Activated CD8-positive, alpha-beta memory T cell treated with anti-CD3 and anti-CD28 coated beads for 36 hours (primary cell): ENCODE measurements at regions not wholly inside any gene's neighbourhood (a gene's known extent, or its start where the extent isn't known, plus 50 kb on each side); places are given as distances from the start of the nearest gene placed in this dataset.

Source experiments
- CTCF ChIA-PET: fragments of 350-600 bp; sonication (Branson Sonifier 250); formaldehyde crosslinking; loops from one replicate; lab custom pipeline; 2021; ENCODE audit warnings: antibody characterized with exemption; lab: Charles Lee
- POLR2A ChIA-PET: fragments of 350-600 bp; sonication (Branson Sonifier 250); formaldehyde crosslinking; loops from one replicate; lab custom pipeline; 2021; ENCODE audit warnings: antibody characterized with exemption; lab: Charles Lee

DNA sequence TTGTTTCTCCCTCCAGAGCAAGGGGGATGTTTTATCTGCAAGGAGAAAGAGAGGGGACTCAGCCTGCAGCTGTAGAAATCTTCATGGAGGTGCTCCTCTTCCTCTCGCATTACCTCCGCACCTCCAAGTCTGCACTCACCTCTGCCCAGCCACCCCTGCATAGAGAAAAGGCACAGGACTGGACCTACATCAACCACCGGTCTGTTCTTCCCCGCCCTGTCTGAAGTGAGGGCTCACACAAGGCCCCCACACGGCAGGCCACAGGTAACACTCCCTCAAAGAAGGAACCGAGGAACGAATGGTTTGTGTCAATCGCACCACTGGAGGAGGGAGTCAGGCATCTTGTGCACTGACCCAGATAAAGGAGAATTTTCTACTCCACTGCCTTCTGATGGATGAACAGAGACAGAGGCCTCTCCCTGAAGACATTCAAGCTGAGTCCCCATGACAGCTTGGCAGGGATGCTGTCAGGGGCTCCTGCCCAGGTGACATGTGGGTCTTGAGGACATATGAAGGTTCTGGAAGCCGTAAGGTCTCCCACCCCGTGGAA, 260.3 kb downstream of the XXYLT1 start:
- ChIA-PET POLR2A (no interaction called here), CTCF (no interaction called here)

GRCh38 chr3:195011231-195011834, 259.6 kb downstream of the XXYLT1 start:
- POLR2A ChIA-PET = no interaction called here
- CTCF ChIA-PET = no interaction called here

- POLR2A ChIA-PET = no interaction called here
- CTCF ChIA-PET = no interaction called here
These were observed 258.9 kb downstream of the XXYLT1 start for GRCh38 chr3:195012100-195012499.

GRCh38 chr3:195012571-195012970, 258.4 kb downstream of the XXYLT1 start:
- CTCF ChIA-PET = no interaction called here
- POLR2A ChIA-PET = no interaction called here

- CTCF ChIA-PET = no interaction called here
- POLR2A ChIA-PET = no interaction called here
These were observed 257.3 kb downstream of the XXYLT1 start for GRCh38 chr3:195013411-195014361.

GRCh38 chr3:195015021-195015420, 255.9 kb downstream of the XXYLT1 start:
- POLR2A ChIA-PET = no interaction called here

DNA sequence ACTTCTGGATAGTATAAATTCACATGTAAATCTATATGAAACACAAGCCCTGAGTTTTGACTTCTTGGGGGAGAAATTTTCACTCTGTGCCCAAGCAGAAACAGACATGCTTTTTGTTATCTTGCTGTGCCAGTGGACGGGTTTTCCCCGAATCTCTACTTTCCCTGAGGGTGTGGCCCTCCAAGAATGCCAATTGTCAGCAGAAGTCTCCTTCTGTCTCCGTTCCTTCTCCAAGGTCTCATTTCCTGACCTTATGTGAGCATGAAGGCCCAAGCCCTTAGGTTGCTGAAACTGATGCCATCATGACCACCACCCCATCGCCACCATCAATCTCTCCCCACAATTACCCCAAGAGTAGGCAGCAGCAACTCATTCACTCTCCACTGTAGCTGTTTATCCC, 253.8 kb downstream of the XXYLT1 start:
- ChIA-PET CTCF (no interaction called here), POLR2A (no interaction called here)

More at GRCh38 chr3:195015021-195015420, 255.9 kb downstream of the XXYLT1 start:
- CTCF ChIA-PET = no interaction called here
